NCI-H1694 (cell line): ENCODE measurements at regions not wholly inside any gene's neighbourhood (a gene's known extent, or its start where the extent isn't known, plus 50 kb on each side); places are given as distances from the start of the nearest gene placed in this dataset.
"Not testable (repeated sequence)": the region's sequence is repeated elsewhere in the genome, so short reads cannot be mapped to it uniquely, and the experiment has no call there.

ENCODE experiments used
- DNase-seq: peaks from one replicate; lab custom pipeline; 2025; lab: John Stamatoyannopoulos, UW

GRCh38 chr9:7622481-7622880 lies 177.1 kb downstream of the DMAC1 start:
- DNase-seq, result no peak

- no peak for DNase-seq
Observed at GRCh38 chr9:7615344-7615743, 184.2 kb downstream of the DMAC1 start.

- no peak for DNase-seq
Observed at GRCh38 chr9:7613931-7614330, 185.6 kb downstream of the DMAC1 start.

- DNase-seq, result no peak
Observed at GRCh38 chr9:7608261-7608660, 191.3 kb downstream of the DMAC1 start.

GRCh38 chr9:7607421-7607820 lies 192.2 kb downstream of the DMAC1 start:
- no peak for DNase-seq

- no peak for DNase-seq
Observed at GRCh38 chr9:7606591-7606990, 193.0 kb downstream of the DMAC1 start.

- DNase-seq, result no peak
Observed at GRCh38 chr9:7601739-7602138, 197.8 kb downstream of the DMAC1 start.

GRCh38 chr9:7597716-7598115 lies 201.9 kb downstream of the DMAC1 start:
- DNase-seq, result no peak

GRCh38 chr9:7592321-7593316 lies 207.0 kb downstream of the DMAC1 start:
- DNase-seq, result no peak

- no peak for DNase-seq
Observed at GRCh38 chr9:7591501-7591900, 208.1 kb downstream of the DMAC1 start.

- no peak for DNase-seq
Observed at GRCh38 chr9:7580568-7580967, 219.0 kb downstream of the DMAC1 start.

GRCh38 chr9:7579351-7579750 lies 220.2 kb downstream of the DMAC1 start:
- DNase-seq, result no peak

GRCh38 chr9:7578951-7579350 lies 220.6 kb downstream of the DMAC1 start:
- DNase-seq, result no peak

GRCh38 chr9:7570107-7570720 lies 229.4 kb downstream of the DMAC1 start:
- DNase-seq, result peak; percentile 41

- no peak for DNase-seq
Observed at GRCh38 chr9:7567687-7568086, 231.9 kb downstream of the DMAC1 start.

GRCh38 chr9:7561527-7562080 lies 238.0 kb downstream of the DMAC1 start:
- DNase-seq, result no peak

GRCh38 chr9:7560669-7561305 lies 238.8 kb downstream of the DMAC1 start:
- DNase-seq, result no peak

GRCh38 chr9:7554699-7555098 lies 244.9 kb downstream of the DMAC1 start:
- DNase-seq, result no peak

- DNase-seq, result not testable (repeated sequence)
Observed at GRCh38 chr9:7552706-7553105, 246.9 kb downstream of the DMAC1 start.

GRCh38 chr9:7549249-7549648 lies 250.3 kb downstream of the DMAC1 start:
- DNase-seq, result no peak

GRCh38 chr9:7546261-7546660 lies 253.3 kb downstream of the DMAC1 start:
- no peak for DNase-seq

- DNase-seq, result no peak
Observed at GRCh38 chr9:7545371-7546165, 254.0 kb downstream of the DMAC1 start.
